ENCODE measurements at regions not wholly inside any gene's neighbourhood (a gene's known extent, or its start where the extent isn't known, plus 50 kb on each side); places are given as distances from the start of the nearest gene placed in this dataset.

DNA sequence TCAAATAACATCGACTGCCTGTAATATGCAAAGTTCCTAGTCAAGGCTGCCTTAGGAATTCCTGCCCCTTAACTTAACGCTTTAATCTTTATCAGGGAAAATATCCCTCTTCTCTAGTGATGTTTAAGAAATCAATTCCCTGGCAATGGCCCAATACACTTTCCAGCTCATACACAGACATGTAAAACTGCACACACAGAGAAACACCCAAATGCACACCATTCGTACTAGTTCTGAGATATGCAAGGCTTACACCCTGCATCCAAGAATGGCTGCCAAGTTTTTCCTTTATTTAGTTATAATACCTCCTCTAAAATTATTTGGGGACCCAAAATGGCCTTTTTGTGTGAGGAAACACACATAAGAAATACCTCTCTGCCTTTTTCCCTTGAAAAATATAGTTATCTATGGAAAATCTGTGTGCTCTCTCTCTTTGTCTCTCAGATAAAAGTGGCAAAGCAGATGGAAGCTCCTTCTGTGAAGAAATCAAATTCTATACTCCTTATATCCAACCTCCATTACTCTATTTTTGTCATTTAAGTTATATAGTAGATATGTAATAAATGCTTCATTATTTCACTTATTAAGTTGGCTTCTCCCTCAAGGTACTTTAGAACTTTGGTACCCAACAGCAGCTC lies 120.0 kb upstream of the MDM1 start:
- DNase-seq: no peak

GRCh38 chr12:68453278-68453677 lies 121.1 kb upstream of the MDM1 start:
- no peak for DNase-seq

DNA sequence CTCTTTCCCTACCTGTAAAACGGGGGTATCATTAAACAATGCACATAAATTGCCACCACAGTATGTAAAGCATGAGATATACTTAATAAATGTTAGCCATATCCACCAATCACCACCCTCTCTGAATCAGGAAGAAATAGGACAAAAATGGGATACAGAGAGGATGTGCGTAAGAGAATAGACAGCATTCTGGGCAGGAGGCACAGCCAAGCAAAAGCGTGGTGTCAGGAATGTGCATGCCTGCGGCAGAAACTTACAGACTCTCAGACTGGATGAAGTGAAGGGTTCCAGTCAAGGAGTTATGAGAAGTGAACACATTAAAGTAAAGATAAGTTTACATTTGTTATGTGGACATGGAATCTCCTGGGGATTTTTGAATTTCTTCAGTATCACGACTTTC lies 121.7 kb upstream of the MDM1 start:
- DNase-seq: no peak

DNA sequence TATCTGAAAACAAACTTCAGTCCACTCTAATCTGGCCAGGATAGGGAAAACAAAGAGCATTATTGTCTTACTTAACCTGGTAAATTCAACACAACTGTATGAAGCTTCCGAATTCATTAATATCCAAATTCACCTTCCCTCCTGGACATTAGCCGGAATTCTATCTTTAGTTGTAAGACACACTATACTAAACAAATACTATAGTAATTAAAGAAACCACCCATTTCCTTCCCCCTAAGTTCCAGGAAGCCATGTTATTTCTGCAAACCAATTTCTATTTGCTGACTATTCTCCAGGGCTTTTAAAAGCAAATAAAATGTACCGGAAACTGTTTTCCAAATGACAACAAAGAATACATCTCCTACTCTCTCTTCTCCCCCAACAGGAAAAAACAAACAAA lies 122.7 kb upstream of the MDM1 start:
- DNase-seq: no peak

- no peak for DNase-seq
These were observed 123.7 kb upstream of the MDM1 start for GRCh38 chr12:68455691-68456345.

GRCh38 chr12:68458866-68459265 lies 126.7 kb upstream of the MDM1 start:
- no peak for DNase-seq

DNA sequence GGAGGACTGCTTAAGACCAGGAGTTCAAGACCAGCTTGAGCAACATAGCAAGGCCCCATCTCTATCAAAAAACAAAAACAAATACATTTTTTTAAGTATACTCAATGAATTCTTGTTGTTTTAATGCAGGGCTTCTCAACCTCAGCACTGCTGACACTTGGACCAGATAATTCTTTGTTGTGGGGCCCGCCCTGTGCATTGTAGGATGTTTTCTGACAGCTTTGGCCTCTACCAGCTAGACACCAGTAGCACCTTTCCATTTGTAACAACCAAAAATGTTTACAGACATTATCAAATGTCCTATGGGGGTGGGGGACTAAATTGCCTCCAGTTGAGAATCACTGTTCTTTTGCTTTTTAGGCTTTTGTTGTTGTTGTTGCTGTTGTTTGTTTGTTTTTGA lies 128.1 kb upstream of the MDM1 start:
- DNase-seq: no peak

GRCh38 chr12:68461645-68462044 lies 129.5 kb upstream of the MDM1 start:
- no peak for DNase-seq

- no peak for DNase-seq
These were observed 130.6 kb upstream of the MDM1 start for GRCh38 chr12:68462803-68463202.

GRCh38 chr12:68465227-68465626 lies 133.1 kb upstream of the MDM1 start:
- DNase-seq: no peak

DNA sequence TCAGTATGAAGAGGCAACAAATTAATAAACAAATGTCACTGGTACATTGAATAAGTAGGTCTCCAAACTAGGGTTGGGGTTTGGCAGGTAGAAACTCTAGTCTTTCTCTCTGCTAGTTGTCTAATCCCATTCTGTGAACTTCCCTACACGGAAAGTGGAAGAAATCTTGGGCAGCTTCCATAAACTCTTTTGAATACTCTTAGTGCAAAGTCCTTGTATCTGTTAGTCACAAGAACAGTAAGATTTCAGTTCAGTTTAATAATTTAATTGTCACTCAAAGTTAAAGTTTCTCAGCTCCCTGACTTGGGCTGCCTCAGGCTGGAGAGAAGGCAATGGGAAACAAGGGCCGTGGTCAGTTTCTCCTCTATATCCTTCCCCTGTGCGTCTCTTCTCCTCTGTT lies 135.4 kb upstream of the MDM1 start:
- no peak for DNase-seq

DNA sequence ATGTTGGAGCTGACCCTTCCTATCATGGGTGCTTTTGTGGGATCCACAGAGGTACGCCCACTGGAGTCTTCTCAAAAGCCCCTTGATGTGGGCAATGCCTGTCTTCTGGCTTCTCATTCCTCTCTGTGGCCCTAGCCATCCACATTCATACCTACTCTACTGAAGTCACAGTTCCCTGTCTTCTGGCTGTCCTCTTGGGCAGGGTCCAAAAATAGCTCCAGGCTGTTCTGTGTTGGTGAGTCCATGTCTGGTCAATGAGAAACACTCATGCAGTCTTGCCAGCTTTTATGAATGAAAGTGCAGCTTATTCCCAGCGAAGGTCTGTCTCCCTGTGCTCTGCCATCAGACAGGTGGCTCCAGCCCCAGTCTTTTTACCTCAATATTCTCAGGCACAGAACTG lies 135.9 kb upstream of the MDM1 start:
- no peak for DNase-seq

- no peak for DNase-seq
These were observed 137.0 kb upstream of the MDM1 start for GRCh38 chr12:68469113-68469512.

DNA sequence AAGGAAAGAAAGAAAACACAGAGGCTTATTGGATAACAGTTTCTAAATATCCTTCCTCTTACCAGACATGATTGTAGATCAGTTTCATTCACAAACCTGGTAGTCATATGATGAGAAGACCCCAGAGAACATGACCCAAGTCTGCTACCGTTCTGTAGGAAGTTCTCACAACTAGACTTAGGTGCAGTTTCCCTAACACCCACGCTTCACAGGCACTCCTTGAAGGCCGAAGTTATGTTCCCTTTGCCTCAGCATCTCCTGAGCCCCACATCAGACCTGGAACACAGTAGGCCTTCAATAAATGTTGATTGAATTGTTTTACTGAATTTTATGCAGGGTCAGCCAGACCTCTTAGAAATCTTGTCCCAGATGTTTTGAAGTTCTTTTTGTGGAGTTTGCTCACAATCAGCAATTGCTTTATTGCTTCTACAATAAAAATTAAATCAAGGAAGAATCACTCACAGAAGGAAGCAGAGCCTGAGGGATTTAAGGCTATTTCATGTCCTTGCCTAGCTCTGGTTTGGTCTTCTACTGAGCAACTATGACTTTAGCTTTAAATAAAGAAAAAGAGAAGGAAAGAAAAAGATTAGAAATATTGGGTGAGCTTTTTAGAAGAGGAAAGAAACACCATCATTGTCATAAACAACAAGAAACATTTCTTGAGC lies 138.6 kb upstream of the MDM1 start:
- no peak for DNase-seq

DNA sequence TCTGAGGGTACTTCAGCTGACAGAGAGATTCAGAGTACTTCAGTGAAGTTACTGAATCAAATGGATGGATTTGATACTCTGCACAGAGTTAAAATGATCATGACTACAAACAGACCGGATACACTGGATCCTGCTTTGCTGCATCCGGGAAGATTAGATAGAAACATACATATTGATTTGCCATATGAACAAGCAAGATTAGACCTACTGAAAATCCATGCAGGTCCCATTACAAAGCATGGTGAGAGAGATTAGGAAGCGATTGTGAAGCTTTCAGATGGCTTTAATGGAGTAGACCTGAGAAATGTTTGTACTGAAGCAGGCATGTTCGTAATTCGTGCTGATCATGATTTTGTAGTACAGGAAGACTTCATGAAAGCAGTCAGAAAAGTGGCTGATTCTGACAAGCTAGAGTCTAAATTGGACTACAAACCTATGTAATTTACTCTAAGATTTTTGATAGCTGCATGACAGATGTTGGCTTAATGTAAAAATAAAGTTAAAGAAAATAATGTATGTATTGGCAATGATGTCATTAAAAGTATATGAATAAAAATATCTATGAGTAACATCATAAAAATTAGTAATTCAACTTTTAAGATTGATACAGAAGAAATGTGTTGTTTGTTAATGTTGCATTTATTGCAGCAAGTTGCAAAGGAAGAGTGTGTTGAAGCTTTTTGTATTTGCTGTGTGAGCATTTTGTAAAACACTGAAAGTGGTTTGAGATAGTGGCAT lies 136.1 kb upstream of the RAP1B start:
- DNase-seq: no peak

- DNase-seq: no peak
These were observed 133.9 kb upstream of the RAP1B start for GRCh38 chr12:68476794-68477193.

GRCh38 chr12:68477261-68477772 lies 133.4 kb upstream of the RAP1B start:
- no peak for DNase-seq

DNA sequence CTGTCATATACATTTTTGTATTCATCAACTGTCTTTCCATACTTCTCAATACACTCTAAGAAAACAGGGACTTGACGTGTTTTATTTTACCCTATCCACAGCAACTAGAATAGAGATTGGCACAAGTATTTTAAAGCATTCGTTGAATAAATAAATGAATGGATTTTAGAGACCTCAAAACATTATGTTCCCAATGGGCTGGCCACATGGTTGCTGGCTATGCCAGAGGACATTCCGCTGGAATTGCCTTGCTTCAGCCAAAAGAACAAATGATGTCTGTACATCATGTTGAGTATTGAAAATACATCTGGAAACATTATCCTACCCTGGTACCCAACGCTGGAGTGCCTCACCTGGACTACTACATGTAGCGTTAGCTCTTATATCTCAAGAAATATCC lies 132.8 kb upstream of the RAP1B start:
- DNase-seq: no peak

DNA sequence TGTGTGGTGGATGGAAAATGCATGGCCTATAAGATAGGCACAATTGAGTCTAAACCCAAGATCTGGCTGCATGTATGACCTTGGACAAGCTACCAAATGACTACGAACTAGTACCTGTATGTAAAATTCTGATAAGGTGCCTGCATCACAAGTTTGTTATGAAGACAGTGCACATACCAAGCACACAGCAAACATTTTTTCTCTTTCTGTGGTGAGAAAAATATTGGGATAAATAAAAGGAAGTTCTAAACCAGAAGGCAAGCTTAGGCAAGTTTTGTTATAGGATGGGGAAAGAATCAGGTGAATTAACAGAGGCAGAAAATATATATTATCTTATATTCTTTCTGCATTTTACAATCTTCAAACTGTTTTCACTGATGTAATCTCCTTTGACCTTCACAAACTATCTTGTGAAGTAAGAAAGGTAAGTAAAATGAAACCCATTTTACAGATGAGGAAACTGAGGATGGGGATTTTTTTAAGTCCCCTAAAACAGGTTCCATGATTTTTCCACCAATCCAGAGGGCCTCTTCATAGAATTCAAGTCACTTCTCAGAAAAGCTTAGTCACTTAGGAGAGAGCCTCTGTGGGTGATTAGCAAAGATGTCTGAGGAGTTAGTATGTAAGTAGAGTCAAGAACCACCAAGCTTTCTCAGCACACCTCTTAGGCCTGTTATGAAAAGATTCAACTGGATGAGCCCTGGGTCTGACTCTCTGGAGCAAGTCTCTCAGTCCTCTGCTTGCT lies 132.0 kb upstream of the RAP1B start:
- no peak for DNase-seq

DNA sequence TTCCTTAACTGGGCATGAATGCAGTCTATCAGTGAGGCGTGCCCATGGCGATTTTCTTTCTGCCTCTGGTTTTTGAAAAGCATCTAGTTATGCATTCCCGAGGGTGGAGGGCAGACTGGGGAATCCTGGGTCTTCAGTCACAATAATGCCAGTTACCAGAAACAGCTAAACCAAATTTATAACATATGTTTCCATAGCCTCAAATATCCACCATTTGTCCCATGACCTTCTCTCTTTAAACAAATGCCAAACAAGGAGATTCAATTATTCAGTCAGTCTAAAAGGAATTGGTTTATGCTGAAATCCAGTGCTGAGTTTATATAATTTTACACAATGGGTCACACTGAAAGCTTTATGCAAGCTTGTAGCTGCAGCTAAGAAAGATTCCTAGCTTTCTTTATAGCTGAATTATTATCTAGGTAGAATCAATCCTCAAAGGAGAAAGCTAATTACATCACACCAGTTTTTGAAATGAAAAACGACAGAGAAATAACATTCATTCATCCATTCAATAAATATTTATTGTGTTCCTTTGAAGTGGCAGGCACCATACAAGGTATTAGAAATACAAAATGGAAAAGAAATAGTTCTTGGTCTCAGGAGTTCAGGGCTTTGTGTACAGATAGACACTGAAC lies 131.3 kb upstream of the RAP1B start:
- DNase-seq: no peak

GRCh38 chr12:68479896-68480291 lies 130.8 kb upstream of the RAP1B start:
- DNase-seq: no peak

DNA sequence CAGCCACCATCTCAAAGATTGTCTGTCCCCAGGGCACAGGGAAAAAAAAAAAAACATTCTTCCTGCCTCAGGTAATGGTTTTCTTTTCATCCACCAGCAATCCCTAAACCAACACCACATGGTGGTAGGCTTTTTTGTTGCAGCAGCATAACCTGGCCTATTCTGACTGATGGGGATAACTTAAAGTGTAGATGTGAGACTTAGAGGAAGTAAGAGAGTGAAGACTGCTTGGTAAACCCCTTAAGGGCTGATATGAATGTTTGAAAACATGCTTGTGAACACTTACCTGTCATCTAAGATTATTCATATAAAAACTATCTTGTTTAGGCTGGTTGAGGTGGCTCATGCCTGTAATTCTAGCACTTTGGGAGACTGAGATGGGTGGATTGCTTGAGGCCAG lies 130.2 kb upstream of the RAP1B start:
- DNase-seq: no peak

Measured in NCI-H1048 (cell line).